ENCODE measurements at regions not wholly inside any gene's neighbourhood (a gene's known extent, or its start where the extent isn't known, plus 50 kb on each side); places are given as distances from the start of the nearest gene placed in this dataset.
"Not testable (repeated sequence)": the region's sequence is repeated elsewhere in the genome, so short reads cannot be mapped to it uniquely, and the experiment has no call there.

- no peak for DNase-seq
Observed at GRCh38 chr2:138221358-138221757, 257.1 kb downstream of the HNMT start.

DNA sequence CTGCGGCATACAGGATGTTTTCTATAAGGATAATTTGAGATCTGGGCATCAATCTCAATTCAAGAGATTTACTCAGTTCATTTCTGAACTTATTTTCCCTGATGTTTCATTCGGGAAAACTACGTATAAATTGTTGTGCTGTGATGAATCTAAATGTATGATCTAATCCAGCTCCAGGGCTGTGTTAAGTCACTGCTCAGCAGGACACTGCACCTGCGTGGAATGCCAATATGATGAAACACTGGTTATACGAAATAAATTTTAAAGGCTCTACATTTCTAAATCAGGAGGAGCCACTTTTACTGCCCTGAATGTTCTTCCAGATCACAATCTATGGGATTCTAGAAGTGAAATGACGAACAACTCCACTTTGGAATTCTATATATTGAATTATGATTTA is 259.0 kb downstream of the HNMT start:
- no peak for DNase-seq

DNA sequence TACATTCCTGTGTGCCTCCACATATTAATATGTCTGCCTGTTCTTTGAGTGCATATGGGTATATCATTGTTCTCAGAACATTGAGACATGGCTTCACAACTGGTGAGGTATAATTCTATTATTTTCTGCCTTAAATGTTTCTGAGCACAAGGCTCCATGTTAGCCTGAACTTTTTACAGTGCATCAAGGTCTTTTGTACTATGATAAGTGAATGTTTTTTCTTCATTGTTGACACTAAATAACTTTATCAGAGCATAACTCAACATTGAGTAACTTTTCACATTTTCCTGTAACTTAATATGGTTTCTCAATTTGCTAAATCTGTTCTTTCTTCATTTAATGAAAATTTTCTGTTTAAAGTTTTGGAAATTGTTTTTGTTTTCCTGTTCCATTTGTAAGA is 262.9 kb downstream of the HNMT start:
- no peak for DNase-seq

DNA sequence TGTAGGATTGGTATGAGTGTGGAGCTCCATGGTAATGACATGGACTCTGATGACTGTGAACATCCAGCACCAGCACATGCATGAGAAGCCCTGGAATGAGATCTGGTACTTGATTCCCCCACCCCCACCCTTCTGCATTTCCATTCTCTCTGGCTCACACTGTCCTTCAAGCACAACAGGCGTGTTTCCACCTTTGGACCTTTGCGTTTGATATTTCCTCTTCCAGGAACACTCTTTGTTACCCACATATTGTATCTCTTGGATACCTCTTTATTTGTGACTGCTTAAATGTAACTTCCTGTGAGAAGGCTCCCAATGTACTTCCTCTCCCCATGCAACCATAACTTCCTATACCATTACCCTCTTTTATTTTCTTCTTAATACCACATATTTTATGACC is 263.8 kb downstream of the HNMT start:
- no peak for DNase-seq

GRCh38 chr2:138234265-138234664 is 267.3 kb upstream of the SPOPL start:
- DNase-seq = no peak

- DNase-seq = no peak
Observed at GRCh38 chr2:138235041-138235440, 266.5 kb upstream of the SPOPL start.

DNA sequence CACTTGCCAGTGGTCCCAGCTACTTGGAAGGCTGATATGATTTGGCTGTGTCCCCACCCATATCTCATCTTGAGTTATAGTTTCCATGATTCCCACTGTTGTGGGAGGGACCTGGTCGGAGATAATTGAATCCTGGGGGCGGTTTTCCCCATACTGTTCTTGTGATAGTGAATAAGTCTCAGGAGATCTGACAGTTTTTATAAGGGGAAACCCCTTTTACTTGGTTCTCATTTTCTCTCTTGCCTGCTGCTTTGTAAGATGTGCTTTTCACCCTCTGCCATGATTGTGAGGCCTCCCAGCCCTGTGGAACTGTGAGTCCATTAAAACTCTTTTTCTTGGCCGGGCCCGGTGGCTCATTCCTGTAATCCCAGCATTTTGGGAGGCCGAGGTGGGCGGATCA is 265.4 kb upstream of the SPOPL start:
- no peak for DNase-seq

GRCh38 chr2:138237667-138238384 is 263.7 kb upstream of the SPOPL start:
- DNase-seq = peak; percentile 10

GRCh38 chr2:138238908-138239307 is 262.7 kb upstream of the SPOPL start:
- no peak for DNase-seq

DNA sequence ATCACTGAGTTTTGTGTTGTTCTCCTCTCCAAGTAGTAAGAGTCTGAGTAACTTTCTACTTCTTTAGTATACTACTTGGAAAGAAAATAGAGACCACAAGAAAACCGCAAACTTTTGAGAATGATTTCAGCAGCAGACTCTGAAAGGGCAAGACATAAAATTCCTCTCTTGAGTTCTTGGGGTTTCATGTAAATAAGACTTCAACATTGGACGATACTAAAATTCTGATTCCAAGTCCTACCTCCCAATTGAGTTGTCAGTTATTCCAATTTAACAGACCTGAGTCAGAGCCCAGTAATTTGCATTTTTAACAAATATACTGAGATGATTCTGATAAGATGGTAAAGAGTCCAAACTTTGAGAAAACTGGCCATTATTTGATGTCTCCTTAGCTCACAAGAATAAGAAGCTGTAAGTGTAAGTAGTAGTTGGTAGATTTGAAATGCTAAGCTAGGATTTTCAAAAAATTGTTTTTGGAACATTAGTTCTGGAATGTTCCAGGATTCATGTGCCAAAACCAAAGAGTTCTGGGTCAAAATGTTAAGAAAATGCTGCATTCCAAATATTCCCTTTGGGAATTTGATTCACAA is 261.6 kb upstream of the SPOPL start:
- no peak for DNase-seq

DNA sequence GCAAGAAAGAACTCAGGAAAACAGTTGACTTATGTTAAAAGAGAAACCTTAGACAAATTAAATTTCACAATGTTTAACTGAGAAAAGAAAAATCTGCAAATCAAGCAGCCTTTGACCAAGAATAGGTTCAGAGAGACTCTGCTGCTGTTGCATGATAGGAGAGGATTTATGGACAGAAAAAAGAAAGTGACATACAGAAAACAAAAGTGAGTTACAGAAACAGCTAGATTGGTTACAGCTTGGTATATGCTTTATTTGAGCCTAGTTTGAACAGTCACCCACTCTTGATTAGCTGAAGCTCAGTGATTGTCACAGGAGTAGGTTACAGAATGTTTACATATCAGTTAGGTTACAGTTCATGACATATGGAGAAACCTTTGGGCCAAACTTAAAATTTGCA is 258.2 kb upstream of the SPOPL start:
- DNase-seq = no peak

DNA sequence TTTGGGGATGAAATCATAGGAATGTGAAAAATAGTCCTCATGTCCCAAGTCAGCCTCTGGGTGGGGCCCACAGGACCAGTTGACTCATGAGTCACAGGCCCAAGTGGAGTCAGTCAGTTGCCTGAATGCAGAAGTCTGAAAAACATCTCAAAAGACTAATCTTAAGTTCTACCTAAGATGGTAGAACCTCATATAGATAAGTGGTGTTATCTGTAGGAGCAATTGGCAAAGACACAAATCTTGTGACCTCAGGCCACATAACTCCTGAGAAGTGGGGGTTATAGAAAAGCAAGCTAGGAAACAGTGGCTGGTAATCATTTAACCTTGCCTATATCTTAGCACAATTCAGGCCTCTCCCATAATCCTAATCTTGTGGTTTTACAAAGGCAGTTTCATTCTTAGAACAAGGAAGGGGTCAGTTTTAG is 257.1 kb upstream of the SPOPL start:
- DNase-seq = no peak

- DNase-seq = no peak
Observed at GRCh38 chr2:138245310-138245709, 256.3 kb upstream of the SPOPL start.

DNA sequence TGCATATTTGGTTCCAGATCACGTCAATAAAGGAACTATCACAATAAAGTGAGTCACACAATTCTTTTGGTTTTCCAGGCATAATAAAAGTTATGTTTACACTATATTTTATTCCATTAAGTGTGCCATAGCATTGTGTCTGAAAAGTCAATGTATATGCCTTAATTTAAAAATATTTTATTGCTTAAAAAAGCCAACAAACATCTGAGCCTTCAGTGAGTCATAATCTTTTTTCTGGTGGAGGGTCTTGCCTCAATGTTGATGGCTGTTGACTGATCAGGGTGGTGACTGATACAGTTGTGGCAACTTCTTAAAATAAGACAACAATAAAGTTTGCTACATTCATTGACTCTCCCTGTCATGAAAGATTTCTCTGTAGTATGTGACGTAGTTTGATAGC is 254.3 kb upstream of the SPOPL start:
- DNase-seq = no peak

GRCh38 chr2:138249207-138249606 is 252.4 kb upstream of the SPOPL start:
- no peak for DNase-seq

GRCh38 chr2:138250843-138251320 is 250.7 kb upstream of the SPOPL start:
- DNase-seq = not testable (repeated sequence)

GRCh38 chr2:138252587-138252986 is 249.0 kb upstream of the SPOPL start:
- no peak for DNase-seq

DNA sequence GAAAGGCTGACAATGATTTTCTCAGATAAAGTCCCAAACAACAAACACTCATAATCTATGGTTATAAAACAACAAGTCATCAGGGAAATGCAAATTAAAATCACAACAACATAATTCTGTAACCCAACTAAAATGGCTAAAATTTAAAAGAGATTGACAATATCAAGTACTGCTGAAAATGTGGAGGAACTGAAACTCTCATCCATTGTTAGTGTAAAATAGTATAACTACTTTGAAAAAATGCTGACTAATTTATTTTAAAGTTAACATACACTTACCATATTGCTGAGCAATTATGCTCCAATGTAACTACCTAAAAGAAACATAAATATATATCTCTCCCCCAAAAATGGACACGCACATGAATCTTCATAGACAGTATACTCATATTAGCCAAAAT is 245.9 kb upstream of the SPOPL start:
- DNase-seq = no peak

DNA sequence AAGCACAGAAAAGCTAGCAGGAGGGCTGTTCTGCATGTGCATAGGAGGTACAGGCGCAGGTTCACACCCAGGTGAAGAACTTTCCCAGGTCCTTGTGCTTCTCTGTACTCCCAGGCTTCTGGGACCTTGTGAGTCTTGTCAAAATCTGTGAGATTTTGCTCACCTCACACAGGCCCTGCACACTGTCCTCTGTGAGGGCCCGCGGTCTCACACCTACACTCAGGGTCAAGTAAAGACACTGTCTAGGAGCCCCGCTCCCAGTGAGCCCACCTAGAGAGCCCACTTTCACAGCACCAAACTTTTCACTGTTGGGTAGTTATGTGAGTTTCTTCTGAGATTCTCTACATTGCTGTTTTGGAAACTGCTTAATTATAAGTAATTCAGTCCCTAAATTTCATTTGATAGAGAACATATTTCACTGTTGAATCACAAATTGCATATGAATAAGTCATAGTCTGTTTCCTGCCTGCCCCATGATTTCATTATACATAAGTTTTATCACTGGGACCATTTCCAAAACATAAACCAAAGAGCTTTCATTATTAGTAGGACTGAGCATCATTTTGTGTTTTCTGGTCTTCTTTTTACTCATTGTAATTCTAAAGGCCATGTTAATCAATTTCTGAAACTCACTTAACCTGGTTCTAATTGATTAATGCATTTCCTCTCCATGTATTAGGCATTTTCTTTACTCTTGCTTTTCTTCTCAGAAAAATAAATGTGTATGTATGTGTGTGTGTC is 234.2 kb upstream of the SPOPL start:
- DNase-seq = no peak

GRCh38 chr2:138267902-138268254 is 233.7 kb upstream of the SPOPL start:
- no peak for DNase-seq

- no peak for DNase-seq
Observed at GRCh38 chr2:138269765-138270164, 231.8 kb upstream of the SPOPL start.

- DNase-seq = no peak
Observed at GRCh38 chr2:138271467-138271866, 230.1 kb upstream of the SPOPL start.

DNA sequence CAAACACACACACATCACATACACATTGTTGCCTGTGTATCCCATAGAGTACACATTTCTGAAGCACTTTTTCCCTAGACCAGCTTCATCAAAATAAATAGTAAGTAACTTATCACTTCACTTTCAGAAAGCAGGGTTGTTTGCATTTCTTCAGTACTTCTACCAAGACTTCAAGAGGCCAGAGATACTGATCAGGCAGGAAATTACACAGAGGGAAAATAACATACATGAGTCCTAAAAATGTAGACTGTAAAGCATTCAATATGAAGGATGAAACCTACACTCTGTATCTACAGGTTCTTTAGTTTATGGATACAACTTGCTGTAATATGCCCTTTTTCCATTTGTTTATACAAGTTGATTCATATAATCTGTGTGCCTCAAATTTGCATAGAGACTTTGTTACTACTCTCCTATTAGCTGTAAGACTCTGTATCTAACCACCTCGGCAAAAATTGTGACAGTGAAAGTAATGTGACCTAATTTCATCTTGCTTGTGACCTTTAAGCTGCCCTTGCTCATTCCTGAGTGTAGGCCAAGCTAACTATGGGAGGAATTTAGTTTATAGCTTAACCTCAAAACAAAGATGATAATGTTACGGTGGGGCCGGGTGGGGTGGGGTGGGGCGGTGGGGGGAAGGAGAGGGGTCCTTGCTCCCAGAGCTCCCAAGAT is 228.9 kb upstream of the SPOPL start:
- no peak for DNase-seq

- not testable (repeated sequence) for DNase-seq
Observed at GRCh38 chr2:138273280-138273679, 228.3 kb upstream of the SPOPL start.

Data from COR-L47 (cell line).